MCF 10A (cell line): ENCODE measurements at regions not wholly inside any gene's neighbourhood (a gene's known extent, or its start where the extent isn't known, plus 50 kb on each side); places are given as distances from the start of the nearest gene placed in this dataset.

Source experiments
- BruUV-seq: library from RNA; stranded (reverse); fragments of 400-500 nt; replicated peaks from 2 replicates; lab custom pipeline; 2021; lab: Mats Ljungman, UMichigan
- CTCF ChIA-PET: fragments of 300-600 bp; sonication (Branson Sonifier 250); formaldehyde crosslinking; extraction: SDS; loops from one replicate; lab custom pipeline; 2021; ENCODE audit warnings: antibody characterized with exemption, inconsistent platforms; lab: Yijun Ruan, JAX
- POLR2A ChIA-PET: fragments of 300-600, 350-650 bp; sonication (Branson Sonifier 250); formaldehyde crosslinking; extraction: SDS; loops from one replicate; lab custom pipeline; 2020; ENCODE audit warnings: antibody characterized with exemption, inconsistent platforms; lab: Yijun Ruan, JAX
- DNase-seq: peaks from one replicate; pipeline ENCODE4 v3.0.0-alpha.2; 2018; ENCODE audit not compliant: unreplicated experiment
- H3K27ac Mint-ChIP-seq: one replicate; pipeline ENCODE4 v1.8.0; 2022; ENCODE audit warnings: mild to moderate bottlenecking, low read depth, mixed read lengths; ENCODE audit not compliant: unreplicated experiment
- H3K27me3 Mint-ChIP-seq: one replicate; pipeline ENCODE4 v1.8.0; 2022; ENCODE audit warnings: mixed read lengths; ENCODE audit not compliant: insufficient read depth, unreplicated experiment
- H3K36me3 Mint-ChIP-seq: one replicate; pipeline ENCODE4 v1.8.0; 2022; ENCODE audit warnings: mild to moderate bottlenecking, moderate library complexity, mixed read lengths; ENCODE audit not compliant: insufficient read depth, unreplicated experiment
- H3K4me1 Mint-ChIP-seq: one replicate; pipeline ENCODE4 v1.8.0; 2022; ENCODE audit warnings: mixed read lengths; ENCODE audit not compliant: insufficient read depth, unreplicated experiment
- H3K4me3 Mint-ChIP-seq: one replicate; pipeline ENCODE4 v1.8.0; 2022; ENCODE audit warnings: mild to moderate bottlenecking, moderate library complexity, mixed read lengths; ENCODE audit not compliant: unreplicated experiment
- H3K9me3 Mint-ChIP-seq: one replicate; pipeline ENCODE4 v1.8.0; 2022; ENCODE audit warnings: mixed read lengths; ENCODE audit not compliant: unreplicated experiment
- intact Hi-C: fragments of 100-400 bp; cut with micrococcal nuclease; formaldehyde crosslinking; loops from 2 replicates; pipeline ENCODE4 v1.14.1; 2022
- TF ChIP-seq, protein P1 (sequence below): fragments of 200-600 bp; IDR thresholded peaks from one replicate; pipeline ENCODE4 v1.8.0; 2022; ENCODE audit warnings: antibody characterized with exemption, mild to moderate bottlenecking; ENCODE audit not compliant: unreplicated experiment

DNA sequence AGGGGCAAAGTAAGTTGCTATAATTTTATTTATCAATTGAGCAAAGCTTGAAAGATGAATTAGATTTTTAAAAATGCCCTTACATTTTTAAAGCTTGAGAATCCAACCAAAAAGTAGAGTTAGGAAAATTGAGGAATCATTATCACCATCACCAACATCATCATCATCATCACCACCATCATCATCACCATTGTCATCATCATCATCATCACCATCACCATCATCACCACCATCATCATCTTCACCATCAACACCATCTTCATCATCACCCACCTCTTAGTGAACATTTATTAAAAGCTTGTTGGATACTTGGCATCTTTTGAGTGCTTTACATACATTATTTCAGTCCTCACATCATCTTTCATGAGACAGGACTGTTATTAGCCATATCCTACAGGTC lies 504.4 kb upstream of the TNP1 start:
- intact Hi-C loops: no loop called here
- H3K27ac Mint-ChIP-seq: no peak overlapping the region
- ChIA-PET POLR2A (interaction anchor here (0.6 to 0.8 kb wide), 2 partner anchors 11 to 64 kb away, joined by 3 read pairs; no protein-coding TSS in a partner anchor), CTCF (interaction anchor here (1.2 to 1.7 kb wide), 2 partner anchors 349 to 668 kb away, joined by 3 to 8 read pairs; no protein-coding TSS in a partner anchor)
- BruUV-seq: no TSS peak
- no peak for DNase-seq
- H3K9me3 Mint-ChIP-seq: no peaks in the 10 kb centered on the region
- H3K36me3 Mint-ChIP-seq: no peaks in the 10 kb centered on the region
- no peaks in the 10 kb centered on the region for H3K27me3 Mint-ChIP-seq
- H3K4me3 Mint-ChIP-seq: no peak overlapping the region
- TF ChIP-seq, protein P1, sequence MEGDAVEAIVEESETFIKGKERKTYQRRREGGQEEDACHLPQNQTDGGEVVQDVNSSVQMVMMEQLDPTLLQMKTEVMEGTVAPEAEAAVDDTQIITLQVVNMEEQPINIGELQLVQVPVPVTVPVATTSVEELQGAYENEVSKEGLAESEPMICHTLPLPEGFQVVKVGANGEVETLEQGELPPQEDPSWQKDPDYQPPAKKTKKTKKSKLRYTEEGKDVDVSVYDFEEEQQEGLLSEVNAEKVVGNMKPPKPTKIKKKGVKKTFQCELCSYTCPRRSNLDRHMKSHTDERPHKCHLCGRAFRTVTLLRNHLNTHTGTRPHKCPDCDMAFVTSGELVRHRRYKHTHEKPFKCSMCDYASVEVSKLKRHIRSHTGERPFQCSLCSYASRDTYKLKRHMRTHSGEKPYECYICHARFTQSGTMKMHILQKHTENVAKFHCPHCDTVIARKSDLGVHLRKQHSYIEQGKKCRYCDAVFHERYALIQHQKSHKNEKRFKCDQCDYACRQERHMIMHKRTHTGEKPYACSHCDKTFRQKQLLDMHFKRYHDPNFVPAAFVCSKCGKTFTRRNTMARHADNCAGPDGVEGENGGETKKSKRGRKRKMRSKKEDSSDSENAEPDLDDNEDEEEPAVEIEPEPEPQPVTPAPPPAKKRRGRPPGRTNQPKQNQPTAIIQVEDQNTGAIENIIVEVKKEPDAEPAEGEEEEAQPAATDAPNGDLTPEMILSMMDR: no peak
- peaks cover 18% of the 10 kb centered on the region for H3K4me1 Mint-ChIP-seq

DNA sequence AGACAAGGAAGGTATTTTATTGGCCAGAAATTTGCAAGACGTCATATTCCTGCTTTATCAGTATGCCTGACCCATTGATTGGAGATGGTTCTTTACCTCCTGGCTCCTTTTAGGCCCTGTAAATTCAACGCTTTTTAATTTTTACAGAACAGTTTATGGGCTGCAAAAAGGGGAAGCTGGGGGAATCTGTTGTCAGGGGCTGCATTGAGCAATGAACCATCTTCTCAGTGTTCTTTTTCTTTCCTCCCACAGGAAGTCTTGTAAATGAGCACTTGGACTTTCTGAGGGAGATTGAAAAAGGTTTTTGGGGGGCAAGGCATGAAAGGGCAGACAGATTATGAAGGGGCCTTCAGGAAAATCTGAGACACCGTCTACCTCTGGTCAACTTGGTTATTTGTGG lies 503.6 kb upstream of the TNP1 start:
- intact Hi-C loops: no loop called here
- POLR2A ChIA-PET: no interaction called here
- Mint-ChIP-seq H3K4me1 (peaks cover 18% of the 10 kb centered on the region), H3K4me3 (no peak overlapping the region), H3K27ac (no peak overlapping the region), H3K27me3 (no peaks in the 10 kb centered on the region), H3K9me3 (no peaks in the 10 kb centered on the region), H3K36me3 (no peaks in the 10 kb centered on the region)
- no peak for DNase-seq
- TF ChIP-seq, protein P1: no peak
- CTCF ChIA-PET: interaction anchor here (0.6 to 1.7 kb wide), 4 partner anchors 8 to 667 kb away, joined by 3 to 8 read pairs (median 4); no protein-coding TSS in a partner anchor
- no TSS peak for BruUV-seq

- TF ChIP-seq, protein P1: no peak
- no peaks in the 10 kb centered on the region for H3K27me3 Mint-ChIP-seq
- no TSS peak for BruUV-seq
- POLR2A ChIA-PET: no interaction called here
- H3K9me3 Mint-ChIP-seq: no peaks in the 10 kb centered on the region
- DNase-seq: no peak
- no peak overlapping the region for H3K27ac Mint-ChIP-seq
- H3K4me1 Mint-ChIP-seq: peaks cover 18% of the 10 kb centered on the region
- no peaks in the 10 kb centered on the region for H3K36me3 Mint-ChIP-seq
- H3K4me3 Mint-ChIP-seq: no peak overlapping the region
- intact Hi-C loops: no loop called here
- CTCF ChIA-PET: interaction anchor here (0.6 to 1.7 kb wide), 4 partner anchors 8 to 350 kb away, joined by 3 to 8 read pairs (median 4); no protein-coding TSS in a partner anchor
Measured at GRCh38 chr2:217362710-217363109, 502.8 kb upstream of the TNP1 start.

GRCh38 chr2:217362286-217362685 lies 502.4 kb upstream of the TNP1 start:
- TF ChIP-seq, protein P1: no peak
- H3K27me3 Mint-ChIP-seq: no peaks in the 10 kb centered on the region
- H3K4me3 Mint-ChIP-seq: no peak overlapping the region
- ChIA-PET POLR2A (no interaction called here), CTCF (no interaction called here)
- no peak overlapping the region for H3K27ac Mint-ChIP-seq
- H3K4me1 Mint-ChIP-seq: peaks cover 18% of the 10 kb centered on the region
- H3K36me3 Mint-ChIP-seq: no peaks in the 10 kb centered on the region
- intact Hi-C loops: no loop called here
- no peaks in the 10 kb centered on the region for H3K9me3 Mint-ChIP-seq
- DNase-seq: no peak
- no TSS peak for BruUV-seq
